Fibroblast of the aortic adventitia (primary cell): ENCODE measurements at regions not wholly inside any gene's neighbourhood (a gene's known extent, or its start where the extent isn't known, plus 50 kb on each side); places are given as distances from the start of the nearest gene placed in this dataset.

Experiments used
- DNase-seq: peaks from one replicate; pipeline ENCODE4 v3.0.0-alpha.2; 2010; ENCODE audit warnings: low read depth
- H3K4me3 ChIP-seq: 2 replicates; pipeline ENCODE4 v1.5.1; 2011; ENCODE audit warnings: low read depth, mild to moderate bottlenecking, control low read depth, low read length, moderate library complexity
- TF ChIP-seq, protein P1 (sequence below): IDR thresholded peaks from 2 replicates; pipeline ENCODE4 v1.5.1; 2011; ENCODE audit warnings: mild to moderate bottlenecking, low read length, control low read depth, inconsistent platforms; ENCODE audit not compliant: insufficient read depth

DNA sequence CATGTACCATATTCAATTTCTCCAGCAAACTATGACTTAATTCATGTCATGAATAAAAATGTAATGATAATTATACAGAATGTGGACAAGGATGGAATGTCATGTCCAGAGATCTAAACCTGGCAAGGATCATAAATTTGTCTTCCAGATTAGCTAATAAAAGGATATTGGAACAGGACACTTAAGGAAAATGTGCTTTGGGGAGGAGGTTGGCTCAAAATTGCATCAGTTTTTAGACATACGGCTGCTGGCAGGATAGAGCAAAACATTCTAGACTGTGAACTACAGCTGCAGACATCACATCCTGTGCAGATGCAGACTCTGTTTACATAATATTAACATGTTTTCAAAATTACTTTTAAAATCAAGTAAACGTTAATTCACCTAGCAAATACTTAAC is 248.4 kb downstream of the TLR4 start:
- H3K4me3 ChIP-seq = no peak overlapping the region
- DNase-seq = no peak
- TF ChIP-seq, protein P1, sequence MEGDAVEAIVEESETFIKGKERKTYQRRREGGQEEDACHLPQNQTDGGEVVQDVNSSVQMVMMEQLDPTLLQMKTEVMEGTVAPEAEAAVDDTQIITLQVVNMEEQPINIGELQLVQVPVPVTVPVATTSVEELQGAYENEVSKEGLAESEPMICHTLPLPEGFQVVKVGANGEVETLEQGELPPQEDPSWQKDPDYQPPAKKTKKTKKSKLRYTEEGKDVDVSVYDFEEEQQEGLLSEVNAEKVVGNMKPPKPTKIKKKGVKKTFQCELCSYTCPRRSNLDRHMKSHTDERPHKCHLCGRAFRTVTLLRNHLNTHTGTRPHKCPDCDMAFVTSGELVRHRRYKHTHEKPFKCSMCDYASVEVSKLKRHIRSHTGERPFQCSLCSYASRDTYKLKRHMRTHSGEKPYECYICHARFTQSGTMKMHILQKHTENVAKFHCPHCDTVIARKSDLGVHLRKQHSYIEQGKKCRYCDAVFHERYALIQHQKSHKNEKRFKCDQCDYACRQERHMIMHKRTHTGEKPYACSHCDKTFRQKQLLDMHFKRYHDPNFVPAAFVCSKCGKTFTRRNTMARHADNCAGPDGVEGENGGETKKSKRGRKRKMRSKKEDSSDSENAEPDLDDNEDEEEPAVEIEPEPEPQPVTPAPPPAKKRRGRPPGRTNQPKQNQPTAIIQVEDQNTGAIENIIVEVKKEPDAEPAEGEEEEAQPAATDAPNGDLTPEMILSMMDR = no peak

DNA sequence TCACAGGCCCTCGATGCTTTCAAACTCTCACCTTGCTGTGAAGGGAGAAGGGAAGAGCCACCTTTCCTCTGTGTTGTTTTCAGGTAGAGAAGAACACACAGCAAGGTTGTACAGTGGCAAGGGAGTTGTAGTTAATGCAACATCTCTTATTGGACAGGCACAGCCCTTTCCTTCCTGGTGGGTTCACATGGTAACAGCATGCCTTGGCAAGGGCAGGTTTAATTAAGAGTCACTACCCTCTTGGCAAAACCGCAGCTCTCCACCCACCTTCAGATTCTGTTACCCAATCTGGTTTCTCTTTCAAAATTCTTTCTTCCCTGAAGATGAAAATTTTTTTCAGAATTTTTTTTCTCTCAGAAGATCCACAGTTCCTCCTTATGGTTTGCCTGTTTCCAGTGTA is 253.1 kb downstream of the TLR4 start:
- DNase-seq = no peak
- TF ChIP-seq, protein P1 = no peak
- no peak overlapping the region for H3K4me3 ChIP-seq

DNA sequence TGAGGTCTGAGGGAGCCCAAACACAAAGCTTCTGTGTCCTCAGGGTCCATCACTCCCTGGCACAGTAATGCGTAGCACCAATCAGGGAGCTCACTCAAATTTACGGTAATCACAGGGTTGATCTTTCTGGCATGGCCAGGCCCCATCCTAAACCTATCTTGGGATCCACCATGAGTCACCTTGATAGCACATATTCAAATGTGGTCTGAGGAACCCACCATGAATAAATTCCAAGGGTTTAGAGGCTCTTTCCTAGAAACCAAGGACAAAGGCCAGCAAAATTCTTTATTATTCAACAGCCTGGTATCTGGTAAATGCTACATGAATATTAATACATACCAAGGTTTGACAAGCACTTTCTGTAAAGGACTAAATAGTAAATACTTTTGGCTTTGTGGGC is 254.5 kb downstream of the TLR4 start:
- no peak for DNase-seq
- TF ChIP-seq, protein P1 = no peak
- H3K4me3 ChIP-seq = no peak overlapping the region

DNA sequence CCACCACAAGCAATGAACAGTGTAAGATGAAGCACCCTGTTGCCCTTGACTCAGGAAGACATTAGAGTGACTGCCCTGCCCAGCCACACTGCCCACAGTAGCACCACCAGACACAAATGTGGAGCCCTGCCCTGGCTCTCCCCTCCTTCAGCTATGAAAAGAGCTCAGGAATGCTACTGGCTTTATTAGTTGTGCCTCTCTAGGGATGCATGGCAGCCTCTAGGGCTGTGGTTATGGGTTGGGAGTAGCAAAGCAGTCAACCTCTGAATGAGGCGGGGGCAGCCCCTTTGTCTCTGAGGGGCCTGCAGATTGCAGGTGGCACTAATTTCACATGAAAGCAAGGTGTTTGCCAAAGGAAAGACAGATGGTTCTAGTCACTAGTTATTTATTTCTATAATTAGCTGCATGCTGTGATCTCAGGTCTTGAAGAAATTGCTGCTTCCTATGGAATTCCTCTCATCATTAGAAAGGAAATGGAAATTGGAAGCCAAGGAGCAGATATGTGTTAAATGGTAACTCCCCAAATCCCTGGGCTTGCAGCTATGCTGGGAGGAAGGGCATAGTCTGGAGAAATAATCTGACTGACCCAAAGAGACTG is 259.4 kb downstream of the TLR4 start:
- H3K4me3 ChIP-seq = no peak overlapping the region
- DNase-seq = no peak
- TF ChIP-seq, protein P1 = no peak

DNA sequence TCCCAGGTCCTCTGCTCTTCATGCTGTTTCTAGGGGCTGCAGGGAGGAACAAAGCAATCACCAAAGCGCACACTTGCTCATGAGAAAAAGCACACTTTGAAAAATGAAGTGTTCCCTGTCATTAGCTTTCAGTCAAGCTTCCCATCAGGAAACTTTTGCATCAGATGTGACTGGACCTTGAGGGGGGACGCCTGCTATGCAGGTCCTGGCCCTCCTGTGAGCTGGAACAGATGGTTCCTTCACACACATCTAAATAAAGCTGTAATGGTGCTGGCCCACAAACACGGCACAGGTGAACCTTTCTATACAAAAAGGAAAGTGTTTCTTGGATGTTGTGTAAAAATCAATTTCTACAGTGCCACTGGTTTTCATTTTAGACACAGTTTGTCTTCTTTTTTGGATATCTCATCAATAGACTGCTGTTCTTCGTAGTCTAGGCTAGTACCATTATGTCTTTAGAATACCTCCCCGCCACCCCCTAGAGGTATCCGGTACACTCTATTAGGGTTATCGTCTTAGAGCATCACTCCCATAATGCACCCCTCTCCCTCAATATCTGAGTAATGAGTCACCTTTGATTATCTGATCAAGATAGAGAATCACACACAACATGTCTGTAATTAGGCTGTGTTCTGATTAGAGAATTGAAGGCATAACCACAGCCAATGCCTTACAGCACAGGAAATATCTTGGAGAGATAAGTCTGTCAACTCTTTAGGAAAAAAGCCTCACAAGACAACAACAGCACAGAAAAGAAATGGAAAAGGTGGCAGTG is 266.3 kb downstream of the TLR4 start:
- TF ChIP-seq, protein P1 = no peak
- H3K4me3 ChIP-seq = no peak overlapping the region
- DNase-seq = no peak

DNA sequence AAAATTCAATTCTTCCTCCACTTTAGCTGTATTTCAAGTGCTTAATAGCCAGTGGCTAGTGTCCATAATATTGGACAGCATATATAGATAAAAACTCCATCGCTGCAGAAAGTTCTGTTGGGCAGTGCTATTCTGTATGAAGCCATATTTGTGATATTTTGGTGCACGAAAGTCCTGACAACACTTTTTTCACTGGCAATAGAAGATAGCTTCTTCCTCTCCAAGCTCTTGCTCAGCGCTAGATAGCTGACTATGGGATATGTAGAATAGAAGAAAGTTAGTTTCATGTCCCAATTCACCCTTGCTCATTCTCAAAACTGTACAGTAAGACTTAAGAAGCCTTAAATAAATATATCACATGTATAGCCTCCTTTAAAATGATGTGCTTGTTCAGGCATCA is 269.9 kb downstream of the TLR4 start:
- TF ChIP-seq, protein P1 = no peak
- H3K4me3 ChIP-seq = no peak overlapping the region
- no peak for DNase-seq

DNA sequence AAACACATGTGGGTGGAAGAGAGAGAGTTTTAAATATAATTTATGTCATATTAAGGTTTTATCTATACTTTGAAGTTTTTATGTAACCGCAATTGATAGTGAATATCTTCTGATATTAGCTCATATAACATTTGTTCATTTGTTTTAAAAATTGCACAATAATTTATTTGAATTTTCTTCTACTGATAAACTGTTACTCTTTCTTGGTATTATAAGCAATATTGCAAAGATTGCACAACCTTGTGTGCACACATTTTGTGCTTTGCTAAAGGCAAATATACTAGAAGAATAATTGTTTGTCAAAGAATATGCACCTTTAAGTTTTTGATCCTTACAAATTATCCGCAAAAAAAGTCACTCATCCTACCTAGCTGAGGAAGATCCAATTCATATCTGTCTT is 275.7 kb downstream of the TLR4 start:
- no peak overlapping the region for H3K4me3 ChIP-seq
- DNase-seq = no peak
- TF ChIP-seq, protein P1 = no peak
